Activated naive CD8-positive, alpha-beta T cell treated with anti-CD3 and anti-CD28 coated beads, Interleukin-2, amount 10 ng/mL, durations not matched to agents 7 days and 5 days (primary cell): ENCODE measurements at regions not wholly inside any gene's neighbourhood (a gene's known extent, or its start where the extent isn't known, plus 50 kb on each side); places are given as distances from the start of the nearest gene placed in this dataset.

Experiments used
- ATAC-seq: fragments of 150-1000 bp; cut with Tn5 transposase; one replicate; pipeline ENCODE4 v1.10.0; 2021; ENCODE audit warnings: low read depth, moderate library complexity
- POLR2A ChIA-PET: fragments of 350-600 bp; sonication (Branson Sonifier 250); formaldehyde crosslinking; loops from one replicate; lab custom pipeline; 2021; ENCODE audit warnings: antibody characterized with exemption; lab: Charles Lee
- DNase-seq: peaks from one replicate; pipeline ENCODE4 v3.0.0; 2021
- H3K27ac Mint-ChIP-seq: one replicate; pipeline ENCODE4 v1.8.0; 2022; ENCODE audit warnings: mild to moderate bottlenecking, mixed read lengths
- H3K27me3 Mint-ChIP-seq: one replicate; pipeline ENCODE4 v1.8.0; 2022; ENCODE audit warnings: mild to moderate bottlenecking, moderate library complexity, mixed read lengths
- H3K36me3 Mint-ChIP-seq: one replicate; pipeline ENCODE4 v1.8.0; 2021; ENCODE audit warnings: mild to moderate bottlenecking, mixed read lengths
- H3K4me1 Mint-ChIP-seq: one replicate; pipeline ENCODE4 v1.8.0; 2021; ENCODE audit warnings: mixed read lengths
- H3K4me3 Mint-ChIP-seq: one replicate; pipeline ENCODE4 v1.8.0; 2022; ENCODE audit warnings: mild to moderate bottlenecking, moderate library complexity, mixed read lengths
- H3K9me3 Mint-ChIP-seq: one replicate; pipeline ENCODE4 v1.8.0; 2021; ENCODE audit warnings: mixed read lengths

GRCh38 chr4:180596888-180597483, 1646.2 kb upstream of the TENM3 start:
- Mint-ChIP-seq H3K4me3 (no peak overlapping the region), H3K27ac (no peak overlapping the region), H3K9me3 (no peaks in the 10 kb centered on the region), H3K27me3 (no peaks in the 10 kb centered on the region), H3K36me3 (no peaks in the 10 kb centered on the region), H3K4me1 (peaks cover 4% of the 10 kb centered on the region)
- no peak for DNase-seq
- POLR2A ChIA-PET, result no interaction called here
- no peak for ATAC-seq

GRCh38 chr4:180598281-180598680, 1644.9 kb upstream of the TENM3 start:
- H3K9me3 Mint-ChIP-seq, result no peaks in the 10 kb centered on the region
- POLR2A ChIA-PET, result no interaction called here

GRCh38 chr4:180603791-180604190, 1639.4 kb upstream of the TENM3 start:
- Mint-ChIP-seq H3K9me3 (no peaks in the 10 kb centered on the region), H3K27ac (no peak overlapping the region), H3K27me3 (peaks cover 1% of the 10 kb centered on the region), H3K36me3 (no peaks in the 10 kb centered on the region), H3K4me3 (no peak overlapping the region), H3K4me1 (no peaks in the 10 kb centered on the region)
- DNase-seq (no peak), ATAC-seq (no peak)
- POLR2A ChIA-PET, result no interaction called here

More at GRCh38 chr4:180598281-180598680, 1644.9 kb upstream of the TENM3 start:
- no peak overlapping the region for H3K4me3 Mint-ChIP-seq
- H3K4me1 Mint-ChIP-seq, result peaks cover 1% of the 10 kb centered on the region
- DNase-seq (no peak), ATAC-seq (no peak)
- no peaks in the 10 kb centered on the region for H3K36me3 Mint-ChIP-seq
- H3K27me3 Mint-ChIP-seq, result no peaks in the 10 kb centered on the region
- H3K27ac Mint-ChIP-seq, result no peak overlapping the region

GRCh38 chr4:180610324-180610723, 1632.9 kb upstream of the TENM3 start:
- Mint-ChIP-seq H3K27ac (no peak overlapping the region), H3K27me3 (peaks cover 2% of the 10 kb centered on the region), H3K4me3 (no peak overlapping the region), H3K36me3 (no peaks in the 10 kb centered on the region), H3K9me3 (no peaks in the 10 kb centered on the region), H3K4me1 (no peaks in the 10 kb centered on the region)
- ATAC-seq, result no peak
- DNase-seq, result no peak
- POLR2A ChIA-PET, result no interaction called here

- POLR2A ChIA-PET, result no interaction called here
- Mint-ChIP-seq H3K27me3 (peaks cover 7% of the 10 kb centered on the region), H3K4me1 (no peaks in the 10 kb centered on the region), H3K9me3 (no peaks in the 10 kb centered on the region), H3K4me3 (no peak overlapping the region), H3K36me3 (no peaks in the 10 kb centered on the region), H3K27ac (no peak overlapping the region)
- no peak for ATAC-seq
- no peak for DNase-seq
Measured at GRCh38 chr4:180615746-180616145, 1627.5 kb upstream of the TENM3 start.

GRCh38 chr4:180617196-180617595, 1626.0 kb upstream of the TENM3 start:
- no peak for ATAC-seq
- no peak overlapping the region for H3K4me3 Mint-ChIP-seq
- no peaks in the 10 kb centered on the region for H3K4me1 Mint-ChIP-seq
- DNase-seq, result no peak
- H3K27me3 Mint-ChIP-seq, result peaks cover 7% of the 10 kb centered on the region
- POLR2A ChIA-PET, result no interaction called here
- no peaks in the 10 kb centered on the region for H3K36me3 Mint-ChIP-seq
- no peak overlapping the region for H3K27ac Mint-ChIP-seq
- no peaks in the 10 kb centered on the region for H3K9me3 Mint-ChIP-seq

GRCh38 chr4:180618396-180618795, 1624.8 kb upstream of the TENM3 start:
- Mint-ChIP-seq H3K27ac (no peak overlapping the region), H3K4me1 (no peaks in the 10 kb centered on the region), H3K4me3 (no peak overlapping the region), H3K9me3 (no peaks in the 10 kb centered on the region), H3K36me3 (no peaks in the 10 kb centered on the region), H3K27me3 (peaks cover 7% of the 10 kb centered on the region)
- DNase-seq, result no peak
- peak; percentile 45 for ATAC-seq
- POLR2A ChIA-PET, result no interaction called here

GRCh38 chr4:180619440-180619839, 1623.8 kb upstream of the TENM3 start:
- POLR2A ChIA-PET, result no interaction called here
- H3K4me3 Mint-ChIP-seq, result no peak overlapping the region
- no peaks in the 10 kb centered on the region for H3K9me3 Mint-ChIP-seq
- H3K4me1 Mint-ChIP-seq, result no peaks in the 10 kb centered on the region
- H3K27me3 Mint-ChIP-seq, result peaks cover 7% of the 10 kb centered on the region
- H3K36me3 Mint-ChIP-seq, result no peaks in the 10 kb centered on the region
- no peak overlapping the region for H3K27ac Mint-ChIP-seq
- ATAC-seq, result no peak
- no peak for DNase-seq

- ATAC-seq (no peak), DNase-seq (no peak)
- Mint-ChIP-seq H3K4me3 (no peak overlapping the region), H3K36me3 (no peaks in the 10 kb centered on the region), H3K27me3 (peaks cover 6% of the 10 kb centered on the region), H3K4me1 (no peaks in the 10 kb centered on the region), H3K27ac (no peak overlapping the region), H3K9me3 (no peaks in the 10 kb centered on the region)
- POLR2A ChIA-PET, result no interaction called here
Measured at GRCh38 chr4:180622254-180622653, 1620.9 kb upstream of the TENM3 start.

GRCh38 chr4:180625653-180626052, 1617.5 kb upstream of the TENM3 start:
- H3K27ac Mint-ChIP-seq, result no peak overlapping the region
- no peak for ATAC-seq
- no peak for DNase-seq
- no peaks in the 10 kb centered on the region for H3K4me1 Mint-ChIP-seq
- H3K36me3 Mint-ChIP-seq, result no peaks in the 10 kb centered on the region
- no peak overlapping the region for H3K4me3 Mint-ChIP-seq
- POLR2A ChIA-PET, result no interaction called here
- peaks cover 3% of the 10 kb centered on the region for H3K27me3 Mint-ChIP-seq
- H3K9me3 Mint-ChIP-seq, result no peaks in the 10 kb centered on the region

GRCh38 chr4:180630012-180630665, 1613.1 kb upstream of the TENM3 start:
- Mint-ChIP-seq H3K27ac (no peak overlapping the region), H3K9me3 (no peaks in the 10 kb centered on the region), H3K36me3 (no peaks in the 10 kb centered on the region), H3K27me3 (peaks cover 7% of the 10 kb centered on the region), H3K4me3 (no peak overlapping the region), H3K4me1 (no peaks in the 10 kb centered on the region)
- ATAC-seq (no peak), DNase-seq (no peak)
- POLR2A ChIA-PET, result no interaction called here

GRCh38 chr4:180634306-180634705, 1608.9 kb upstream of the TENM3 start:
- no peak overlapping the region for H3K27ac Mint-ChIP-seq
- no peaks in the 10 kb centered on the region for H3K9me3 Mint-ChIP-seq
- DNase-seq, result no peak
- ATAC-seq, result no peak
- H3K4me3 Mint-ChIP-seq, result no peak overlapping the region
- POLR2A ChIA-PET, result no interaction called here
- H3K36me3 Mint-ChIP-seq, result no peaks in the 10 kb centered on the region
- no peaks in the 10 kb centered on the region for H3K4me1 Mint-ChIP-seq
- peaks cover 8% of the 10 kb centered on the region for H3K27me3 Mint-ChIP-seq

- no peaks in the 10 kb centered on the region for H3K9me3 Mint-ChIP-seq
- no peak for ATAC-seq
- H3K4me3 Mint-ChIP-seq, result no peak overlapping the region
- no peak for DNase-seq
- POLR2A ChIA-PET, result no interaction called here
- no peak overlapping the region for H3K27ac Mint-ChIP-seq
- no peaks in the 10 kb centered on the region for H3K36me3 Mint-ChIP-seq
- H3K4me1 Mint-ChIP-seq, result no peaks in the 10 kb centered on the region
- peaks cover 6% of the 10 kb centered on the region for H3K27me3 Mint-ChIP-seq
Measured at GRCh38 chr4:180635281-180635680, 1607.9 kb upstream of the TENM3 start.

GRCh38 chr4:180636696-180637404, 1606.4 kb upstream of the TENM3 start:
- Mint-ChIP-seq H3K4me3 (no peak overlapping the region), H3K9me3 (no peaks in the 10 kb centered on the region), H3K27me3 (peaks cover 6% of the 10 kb centered on the region), H3K27ac (no peak overlapping the region), H3K4me1 (no peaks in the 10 kb centered on the region), H3K36me3 (no peaks in the 10 kb centered on the region)
- POLR2A ChIA-PET, result no interaction called here
- ATAC-seq (no peak), DNase-seq (no peak)
